Activated CD4-positive, alpha-beta T cell treated with anti-CD3 and anti-CD28 coated beads for 48 hours (primary cell): ENCODE measurements at regions not wholly inside any gene's neighbourhood (a gene's known extent, or its start where the extent isn't known, plus 50 kb on each side); places are given as distances from the start of the nearest gene placed in this dataset.
"Not testable (repeated sequence)": the region's sequence is repeated elsewhere in the genome, so short reads cannot be mapped to it uniquely, and the experiment has no call there.

Experiments
- DNase-seq: peaks from one replicate; pipeline ENCODE4 v3.0.0-alpha.2; 2020

DNA sequence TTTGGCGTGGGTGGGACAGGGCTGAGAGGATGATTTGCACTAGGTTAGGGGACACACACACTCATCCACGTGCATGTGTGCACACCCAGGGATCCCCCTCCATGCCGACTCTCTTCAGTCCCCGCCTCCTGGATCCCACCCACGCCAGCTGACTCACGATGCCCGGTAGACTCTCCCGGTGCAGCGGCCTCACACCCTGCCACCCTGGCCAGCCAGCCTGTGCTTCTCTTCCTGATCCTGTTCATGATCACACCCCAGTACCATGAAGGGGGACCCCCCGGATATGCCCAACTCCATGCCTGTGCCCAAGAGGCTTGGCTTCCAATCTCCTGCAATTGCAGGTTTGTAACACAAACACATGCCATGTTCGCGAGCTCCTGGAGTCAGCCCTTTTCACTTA, 157.8 kb upstream of the HDAC4 start:
- DNase-seq: no peak

- DNase-seq: no peak
Measured at GRCh38 chr2:239557516-239557915, 156.7 kb upstream of the HDAC4 start.

DNA sequence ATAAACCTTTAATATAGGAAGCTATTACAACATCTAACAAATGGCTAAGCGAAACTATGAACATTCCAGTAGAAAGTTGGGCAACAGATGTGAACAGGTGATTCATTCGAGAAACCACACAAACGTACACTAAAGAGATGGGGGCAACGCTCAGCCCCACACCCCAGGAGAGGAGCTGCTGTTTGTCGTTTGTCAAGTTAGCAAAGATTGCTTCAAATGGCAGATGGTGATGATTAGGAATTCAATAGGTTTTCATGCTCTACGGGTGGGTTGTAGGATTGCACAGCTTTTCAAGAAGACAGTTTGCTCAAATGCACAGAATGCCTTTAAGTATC, 154.7 kb upstream of the HDAC4 start:
- DNase-seq: no peak

- no peak for DNase-seq
Measured at GRCh38 chr2:239554766-239555570, 154.1 kb upstream of the HDAC4 start.

DNA sequence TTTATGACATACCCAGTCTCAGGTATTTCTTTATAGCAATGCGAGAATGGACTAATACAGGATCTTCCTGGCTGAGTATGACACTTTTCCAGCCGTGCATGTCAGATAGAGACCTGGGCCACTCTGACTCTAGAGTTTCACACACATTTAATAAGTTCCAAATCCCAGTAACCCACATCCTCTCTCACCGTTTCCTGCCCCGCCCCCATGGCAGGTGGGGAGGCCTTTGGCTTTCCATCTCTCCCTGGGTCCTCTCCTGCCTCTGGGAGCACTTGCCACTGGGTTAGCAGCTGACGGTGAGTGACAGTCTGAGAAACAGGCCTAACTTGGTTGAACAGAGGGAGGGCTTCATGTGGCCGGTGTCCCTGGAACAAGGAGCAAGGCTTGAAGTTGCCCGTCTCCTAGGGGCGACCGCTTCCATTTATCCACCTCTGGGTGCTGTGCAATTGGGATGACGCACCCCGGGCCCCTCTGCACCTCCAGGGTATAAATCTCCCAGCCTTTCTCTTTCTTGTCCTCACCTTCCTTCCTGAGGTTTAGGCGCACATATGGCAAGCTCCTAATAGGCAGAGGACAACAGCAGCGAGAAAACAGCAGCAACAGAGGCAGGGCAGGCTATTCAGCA, 152.7 kb upstream of the HDAC4 start:
- no peak for DNase-seq

DNA sequence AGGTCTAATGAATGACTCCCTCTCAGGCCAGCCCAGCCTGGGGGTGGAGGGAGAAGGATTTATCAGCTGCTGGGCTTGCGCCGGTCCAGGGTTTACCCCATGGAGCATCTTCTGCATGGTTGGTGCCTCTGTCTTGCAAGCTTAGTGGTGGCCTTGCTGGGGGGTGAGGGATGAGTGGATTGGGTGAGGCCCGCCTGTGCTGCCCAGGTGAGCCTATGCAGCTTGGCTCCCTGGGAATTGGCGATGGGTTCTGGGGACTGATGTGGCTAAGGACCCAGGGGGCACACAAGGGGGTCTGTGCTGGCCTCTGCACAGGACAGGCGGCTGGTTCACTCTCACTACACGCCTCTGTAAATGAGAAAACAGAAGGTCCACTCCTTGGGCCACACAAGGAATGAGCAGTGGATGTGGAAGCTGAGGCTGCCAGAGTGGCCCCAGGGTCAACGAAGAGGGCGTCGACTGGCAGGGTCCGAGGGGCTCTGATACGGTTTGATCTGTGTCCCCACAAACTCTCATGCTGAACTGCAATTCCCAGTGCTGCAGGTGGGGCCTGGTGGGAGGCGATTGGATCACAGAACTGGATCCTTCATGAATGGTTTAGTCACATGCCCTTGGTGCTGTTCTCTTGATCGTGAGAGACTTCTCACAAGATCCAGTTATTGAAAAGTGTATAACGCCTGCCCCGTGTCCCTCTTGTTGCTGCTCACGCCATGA, 151.6 kb upstream of the HDAC4 start:
- no peak for DNase-seq

- no peak for DNase-seq
Measured at GRCh38 chr2:239551206-239551605, 150.4 kb upstream of the HDAC4 start.

GRCh38 chr2:239550357-239550756, 149.5 kb upstream of the HDAC4 start:
- no peak for DNase-seq

GRCh38 chr2:239549711-239550255, 149.0 kb upstream of the HDAC4 start:
- DNase-seq: no peak

DNA sequence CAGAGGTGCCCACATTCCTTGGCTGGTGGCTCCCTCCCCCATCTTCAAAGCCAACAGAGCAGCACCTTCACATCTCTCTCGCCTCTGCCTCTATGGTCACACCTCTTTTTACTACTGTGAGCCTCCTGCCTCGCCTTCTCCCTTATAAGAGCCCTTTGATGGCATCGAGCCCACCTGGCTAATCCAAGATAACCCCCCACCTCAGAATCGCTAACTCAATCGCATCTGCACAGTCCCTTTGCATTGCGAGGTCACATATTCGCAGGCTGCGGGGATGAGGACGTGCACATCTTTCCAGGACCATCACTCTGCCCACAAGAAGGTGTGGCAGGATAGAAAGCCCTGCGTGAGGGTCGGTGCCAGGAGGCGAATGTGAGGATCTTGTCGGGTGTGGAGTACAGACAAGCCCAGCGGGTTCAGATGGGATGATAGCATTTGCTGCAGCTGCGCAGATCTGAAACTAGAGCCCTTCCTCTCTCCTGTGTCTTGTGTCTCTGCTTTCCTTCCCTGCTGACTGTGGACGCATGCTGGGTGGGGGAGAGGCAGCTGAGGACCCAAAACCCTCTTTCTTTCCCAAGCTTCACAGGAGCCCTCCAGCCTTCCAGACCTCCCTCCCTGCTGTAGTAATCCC, 148.3 kb upstream of the HDAC4 start:
- no peak for DNase-seq

GRCh38 chr2:239548451-239548871, 147.6 kb upstream of the HDAC4 start:
- DNase-seq: peak; percentile 88

GRCh38 chr2:239547140-239547539, 146.3 kb upstream of the HDAC4 start:
- DNase-seq: not testable (repeated sequence)

DNA sequence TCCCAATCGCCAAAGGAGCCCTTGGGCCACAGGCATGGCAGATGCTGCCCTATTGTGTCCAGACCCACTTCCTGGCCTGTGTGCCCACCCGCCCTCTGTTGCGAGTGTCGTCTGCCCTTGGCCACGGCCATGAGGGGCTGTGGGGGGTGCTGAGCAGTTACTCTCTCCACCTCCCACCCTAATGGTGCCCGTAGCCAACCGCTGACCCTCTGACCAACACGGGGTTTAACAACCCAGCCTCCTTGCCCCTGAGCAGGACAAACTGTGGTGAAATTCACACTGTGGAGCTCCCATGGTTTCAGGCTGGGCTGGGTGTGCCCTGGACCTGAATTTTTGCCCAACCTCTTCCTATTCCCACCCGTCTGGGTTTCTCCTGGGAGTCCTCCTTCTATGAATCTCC, 145.7 kb upstream of the HDAC4 start:
- no peak for DNase-seq

DNA sequence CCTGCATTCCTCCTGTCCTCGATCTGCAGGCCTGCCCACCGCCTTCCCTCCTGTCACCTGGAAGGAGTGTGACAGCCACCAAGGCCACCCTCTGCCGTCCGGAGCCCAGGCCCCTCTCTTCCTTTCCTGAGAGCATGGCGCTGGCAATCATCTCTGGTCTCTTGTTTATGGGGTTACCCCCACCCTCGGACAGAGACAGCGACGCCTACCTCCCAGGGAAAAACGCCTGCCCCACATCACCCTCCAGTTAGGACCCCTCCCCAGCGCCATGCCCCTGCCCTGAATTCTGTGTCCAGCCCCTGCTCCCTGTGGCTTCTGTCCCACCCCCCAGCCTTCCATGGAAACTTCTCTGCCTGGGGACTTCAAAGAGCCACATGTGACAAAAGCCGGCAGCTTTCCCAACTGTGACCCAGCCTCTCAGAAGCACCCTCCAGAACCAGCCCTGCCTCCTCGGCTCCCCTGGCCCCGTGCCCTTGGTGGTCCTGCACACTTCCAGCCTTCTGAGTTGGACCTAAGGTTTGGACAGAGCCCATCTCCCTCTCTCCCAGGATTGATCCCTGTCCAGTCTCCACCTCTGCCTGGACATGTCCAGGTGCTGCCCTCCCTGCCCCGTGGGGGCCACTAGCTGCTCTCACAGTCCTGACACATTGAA, 145.0 kb upstream of the HDAC4 start:
- DNase-seq: no peak

- DNase-seq: peak; percentile 83
Measured at GRCh38 chr2:239544918-239545465, 144.2 kb upstream of the HDAC4 start.

- DNase-seq: no peak
Measured at GRCh38 chr2:239544143-239544917, 143.5 kb upstream of the HDAC4 start.

- no peak for DNase-seq
Measured at GRCh38 chr2:239543702-239544101, 142.9 kb upstream of the HDAC4 start.

GRCh38 chr2:239540174-239540573, 139.4 kb upstream of the HDAC4 start:
- DNase-seq: peak; percentile 28

- no peak for DNase-seq
Measured at GRCh38 chr2:239539776-239540100, 138.9 kb upstream of the HDAC4 start.

- no peak for DNase-seq
Measured at GRCh38 chr2:239539083-239539775, 138.4 kb upstream of the HDAC4 start.
